PC-3 (cell line): ENCODE measurements at regions not wholly inside any gene's neighbourhood (a gene's known extent, or its start where the extent isn't known, plus 50 kb on each side); places are given as distances from the start of the nearest gene placed in this dataset.

Source experiments
- ATAC-seq: fragments of 200-7000 bp; cut with Tn5 transposase; 2 replicates; pipeline ENCODE4 v1.9.1; 2020; ENCODE audit warnings: mild to moderate bottlenecking, moderate library complexity
- BruUV-seq: library from RNA; stranded (reverse); fragments of 400-500 nt; replicated peaks from 2 replicates; lab custom pipeline; 2021; lab: Mats Ljungman, UMichigan
- CTCF ChIA-PET: fragments of 300-600 bp; sonication (Branson Sonifier 250); formaldehyde crosslinking; loops from one replicate; lab custom pipeline; 2022; ENCODE audit warnings: antibody characterized with exemption; lab: Charles Lee
- POLR2A ChIA-PET: fragments of 300-600 bp; sonication (Branson Sonifier 250); formaldehyde crosslinking; loops from one replicate; lab custom pipeline; 2022; ENCODE audit warnings: antibody characterized with exemption; ENCODE audit not compliant: unreplicated experiment; lab: Charles Lee
- DNase-seq: peaks from one replicate; pipeline ENCODE4 v3.0.0-alpha.2; 2015
- H2AFZ ChIP-seq: fragments of 300-600 bp; sonication (generic); 2 replicates; pipeline ENCODE4 v1.6.0; 2016; ENCODE audit warnings: antibody characterized with exemption, low read length
- H3F3A ChIP-seq: fragments of 300-600 bp; sonication (generic); one replicate; pipeline ENCODE4 v1.6.0; 2017; ENCODE audit warnings: antibody characterized with exemption, low read length, control low read depth, mild to moderate bottlenecking; ENCODE audit not compliant: unreplicated experiment
- H3K27ac ChIP-seq: fragments of 300-600 bp; sonication (generic); 2 replicates; pipeline ENCODE4 v1.5.1; 2016; ENCODE audit warnings: mild to moderate bottlenecking, low read length
- H3K27me3 ChIP-seq: fragments of 300-600 bp; sonication (generic); 2 replicates; pipeline ENCODE4 v1.6.1; 2016; ENCODE audit warnings: low read length, mixed read lengths
- H3K36me3 ChIP-seq: fragments of 300-600 bp; sonication (generic); 2 replicates; pipeline ENCODE4 v1.6.1; 2016; ENCODE audit warnings: low read depth, mixed run types, low read length, mixed read lengths
- H3K4me1 ChIP-seq: fragments of 300-600 bp; sonication (generic); 2 replicates; pipeline ENCODE4 v1.5.1; 2016; ENCODE audit warnings: low read length; ENCODE audit not compliant: insufficient read depth
- H3K4me2 ChIP-seq: fragments of 300-600 bp; sonication (generic); 2 replicates; pipeline ENCODE4 v1.6.0; 2016; ENCODE audit warnings: low read length
- H3K4me3 ChIP-seq: fragments of 300-600 bp; sonication (generic); 2 replicates; pipeline ENCODE4 v1.5.1; 2016; ENCODE audit warnings: mild to moderate bottlenecking, low read length, mixed read lengths
- H3K79me2 ChIP-seq: fragments of 300-600 bp; sonication (generic); 2 replicates; pipeline ENCODE4 v1.6.1; 2017; ENCODE audit warnings: low read length, mixed read lengths
- H3K9ac ChIP-seq: fragments of 300-600 bp; sonication (generic); 2 replicates; pipeline ENCODE4 v1.6.0; 2016; ENCODE audit warnings: mild to moderate bottlenecking, low read length
- H3K9me2 ChIP-seq: fragments of 300-600 bp; sonication (generic); replicated peaks from 2 replicates; pipeline ENCODE4 v1.6.1; 2016; ENCODE audit warnings: mixed run types, low read length, mixed read lengths
- H3K9me3 ChIP-seq: fragments of 300-600 bp; sonication (generic); 2 replicates; pipeline ENCODE4 v1.6.1; 2016; ENCODE audit warnings: low read length, mixed read lengths
- H4K20me1 ChIP-seq: fragments of 300-600 bp; sonication (generic); 2 replicates; pipeline ENCODE4 v1.6.1; 2016; ENCODE audit warnings: low read length, mixed read lengths
- CTCF ChIP-seq: fragments of 300-600 bp; sonication (generic); conservative IDR thresholded peaks from 2 replicates; pipeline ENCODE4 v1.5.1; 2017; ENCODE audit warnings: antibody characterized with exemption, low read depth, mild to moderate bottlenecking, low read length
- EZH2 ChIP-seq: fragments of 300-600 bp; sonication (generic); IDR thresholded peaks from one replicate; pipeline ENCODE4 v1.6.1; 2017; ENCODE audit warnings: antibody characterized with exemption, mild to moderate bottlenecking, low read length; ENCODE audit not compliant: unreplicated experiment
- EZH2phosphoT487 ChIP-seq: fragments of 300-600 bp; sonication (generic); IDR thresholded peaks from 2 replicates; pipeline ENCODE4 v1.6.1; 2018; ENCODE audit warnings: mild to moderate bottlenecking, antibody characterized with exemption, low read length, borderline replicate concordance
- intact Hi-C: fragments of 100-400 bp; cut with micrococcal nuclease; formaldehyde crosslinking; loops from 2 replicates; pipeline ENCODE4 v1.9.0; 2023

GRCh38 chr4:121220698-121221097, 56.6 kb upstream of the TNIP3 start:
- DNase-seq (no peak), ATAC-seq (no peak)
- Histone ChIP-seq H3K9me3 (no peaks in the 10 kb centered on the region), H3K36me3 (no peaks in the 10 kb centered on the region), H4K20me1 (no peaks in the 10 kb centered on the region), H3F3A (no peaks in the 10 kb centered on the region), H3K4me3 (no peak overlapping the region), H3K9me2 (no peaks in the 10 kb centered on the region), H3K4me2 (no peak overlapping the region), H3K79me2 (no peaks in the 10 kb centered on the region), H2AFZ (no peak overlapping the region), H3K27me3 (peaks cover 39% of the 10 kb centered on the region), H3K27ac (no peak overlapping the region), H3K4me1 (no peaks in the 10 kb centered on the region), H3K9ac (no peak overlapping the region)
- no peak for TF ChIP-seq CTCF
- no peak for TF ChIP-seq EZH2
- no peak for TF ChIP-seq EZH2phosphoT487
- intact Hi-C loops = no loop called here
- no TSS peak for BruUV-seq
- ChIA-PET CTCF (no interaction called here), POLR2A (interaction anchor here (0.6 kb wide), 1 partner anchor 98 kb away, joined by 4 read pairs; no protein-coding TSS in a partner anchor)

GRCh38 chr4:121219227-121219626, 55.1 kb upstream of the TNIP3 start:
- intact Hi-C loops = no loop called here

GRCh38 chr4:121217351-121217750, 53.2 kb upstream of the TNIP3 start:
- Histone ChIP-seq H3K9me3 (no peaks in the 10 kb centered on the region), H4K20me1 (no peaks in the 10 kb centered on the region), H3K9ac (no peak overlapping the region), H3K4me2 (no peak overlapping the region), H2AFZ (no peak overlapping the region), H3K27ac (no peak overlapping the region), H3K36me3 (no peaks in the 10 kb centered on the region), H3K27me3 (peaks cover 40% of the 10 kb centered on the region), H3K79me2 (no peaks in the 10 kb centered on the region), H3K4me3 (no peak overlapping the region), H3F3A (no peaks in the 10 kb centered on the region), H3K4me1 (no peaks in the 10 kb centered on the region), H3K9me2 (no peaks in the 10 kb centered on the region)
- DNase-seq = no peak
- intact Hi-C loops = no loop called here
- ChIA-PET POLR2A (no interaction called here), CTCF (no interaction called here)
- no peak for ATAC-seq
- BruUV-seq = no TSS peak
- no peak for TF ChIP-seq EZH2

More at GRCh38 chr4:121219227-121219626, 55.1 kb upstream of the TNIP3 start:
- H2AFZ ChIP-seq = no peak overlapping the region
- POLR2A ChIA-PET = no interaction called here
- no peaks in the 10 kb centered on the region for H3K79me2 ChIP-seq
- H3K36me3 ChIP-seq = no peaks in the 10 kb centered on the region
- no peaks in the 10 kb centered on the region for H3F3A ChIP-seq
- no peak for TF ChIP-seq EZH2
- no peak for TF ChIP-seq EZH2phosphoT487
- TF ChIP-seq CTCF = no peak
- no TSS peak for BruUV-seq
- DNase-seq = no peak
- no peak overlapping the region for H3K9ac ChIP-seq
- CTCF ChIA-PET = no interaction called here
- ATAC-seq = no peak
- H3K4me3 ChIP-seq = no peak overlapping the region
- H4K20me1 ChIP-seq = no peaks in the 10 kb centered on the region
- H3K9me2 ChIP-seq = no peaks in the 10 kb centered on the region
- H3K27me3 ChIP-seq = peaks cover 45% of the 10 kb centered on the region
- H3K27ac ChIP-seq = no peak overlapping the region
- no peaks in the 10 kb centered on the region for H3K9me3 ChIP-seq
- H3K4me1 ChIP-seq = no peaks in the 10 kb centered on the region
- H3K4me2 ChIP-seq = no peak overlapping the region
